K562 (cell line): ENCODE measurements at regions not wholly inside any gene's neighbourhood (a gene's known extent, or its start where the extent isn't known, plus 50 kb on each side); places are given as distances from the start of the nearest gene placed in this dataset.
A peak's percentile ranks its signal among the peaks of the same experiment; 100 is the strongest.

Source experiments
- ATAC-seq: fragments of 200-7000 bp; cut with Tn5 transposase; 3 replicates; pipeline ENCODE4 v1.9.1; 2020; ENCODE audit warnings: moderate library complexity
- BruUV-seq: library from RNA; stranded (reverse); fragments of 400-500 nt; replicated peaks from 2 replicates; lab custom pipeline; 2021; lab: Mats Ljungman, UMichigan
- CTCF ChIA-PET: fragments of 300-600 bp; formaldehyde crosslinking; extraction: SDS; loops from one replicate; lab custom pipeline; 2021; ENCODE audit warnings: low intra/inter-chr PET ratio; lab: Yijun Ruan, JAX
- POLR2A ChIA-PET: fragments of 300-600, 350-650 bp; sonication (Branson Sonifier 250); formaldehyde crosslinking; extraction: SDS; loops from one replicate; lab custom pipeline; 2021; ENCODE audit warnings: antibody characterized with exemption, inconsistent platforms; lab: Yijun Ruan, JAX
- DNase-seq, 4 experiments: peaks; one replicate each; pipeline versions ENCODE4 v3.0.0 to v3.0.0-alpha.2; 2011 to 2018; ENCODE audit warnings: low spot score in 3 of 4, mixed read lengths in 3 of 4; ENCODE audit errors: extremely low read depth in 1 of 4
- FAIRE-seq: peaks from 2 replicates; lab custom pipeline; 2011; peaks lifted over from hg19 to GRCh38; lab: Jason Lieb, UNC
- H2AFZ ChIP-seq: 2 replicates; pipeline ENCODE4 v1.6.0; 2011; ENCODE audit warnings: low read depth, low read length, control low read depth, inconsistent platforms
- H3K27ac ChIP-seq: fragments of 200-600 bp; 3 replicates; pipeline ENCODE4 v1.8.0; 2011; ENCODE audit warnings: low read depth, mild to moderate bottlenecking, control low read depth, inconsistent platforms, low read length, moderate library complexity, mixed read lengths; ENCODE audit errors: extremely low read depth
- H3K27me3 ChIP-seq, 2 experiments: fragments of 300-600 bp in 1 of 2; 2 replicates in 1 of 2; 3 replicates in 1 of 2; pipeline versions ENCODE4 v1.6.0 to v1.8.0; 2011; ENCODE audit warnings: inconsistent platforms in 2 of 2, low read length in 2 of 2, mild to moderate bottlenecking in 1 of 2, mixed read lengths in 1 of 2, moderate library complexity in 1 of 2; ENCODE audit not compliant: control insufficient read depth in 2 of 2, insufficient read depth in 2 of 2
- H3K36me3 ChIP-seq: fragments of 300-600 bp; 3 replicates; pipeline ENCODE4 v1.8.0; 2011; ENCODE audit warnings: mild to moderate bottlenecking, low read length, inconsistent platforms; ENCODE audit not compliant: control insufficient read depth, insufficient read depth
- H3K4me1 ChIP-seq, 2 experiments: fragments of 200-600 bp in 1 of 2; replicated peaks in 1 of 2; 2 replicates in 1 of 2; 3 replicates in 1 of 2; pipeline versions ENCODE4 v1.5.1 to v1.8.0; 2011; ENCODE audit warnings: inconsistent platforms in 2 of 2, low read length in 2 of 2, mild to moderate bottlenecking in 1 of 2, mixed read lengths in 1 of 2, moderate library complexity in 1 of 2; ENCODE audit not compliant: control insufficient read depth in 2 of 2, insufficient read depth in 2 of 2
- H3K4me2 ChIP-seq: 2 replicates; pipeline ENCODE4 v1.6.1; 2011; ENCODE audit warnings: low read length, control low read depth, inconsistent platforms, mixed read lengths; ENCODE audit not compliant: insufficient read depth
- H3K4me3 ChIP-seq: fragments of 200-600 bp; sonication (generic), shearing (Covaris generic); 2 replicates; pipeline ENCODE4 v1.5.1; 2016; ENCODE audit warnings: control low read depth, inconsistent platforms
- H3K79me2 ChIP-seq: fragments of 200-600 bp; 3 replicates; pipeline ENCODE4 v1.8.0; 2011; ENCODE audit warnings: low read length, inconsistent platforms; ENCODE audit not compliant: control insufficient read depth, insufficient read depth
- H3K9ac ChIP-seq, 2 experiments: 2 replicates each; pipeline versions ENCODE4 v1.6.0 to v1.6.1; 2011; ENCODE audit warnings: low read depth in 2 of 2, low read length in 2 of 2, control low read depth in 1 of 2, inconsistent platforms in 1 of 2, mild to moderate bottlenecking in 1 of 2, mixed read lengths in 1 of 2; ENCODE audit not compliant: insufficient read depth in 1 of 2
- H3K9me1 ChIP-seq: one replicate; pipeline ENCODE4 v1.6.0; 2011; ENCODE audit warnings: inconsistent platforms, mild to moderate bottlenecking, low read length, moderate library complexity; ENCODE audit not compliant: control insufficient read depth, insufficient read depth
- H3K9me3 ChIP-seq: replicated peaks from 2 replicates; pipeline ENCODE4 v1.5.1; 2011; ENCODE audit warnings: low read depth, low read length, inconsistent platforms; ENCODE audit not compliant: control insufficient read depth, insufficient read depth
- H4K20me1 ChIP-seq: replicated peaks from 2 replicates; pipeline ENCODE4 v1.6.1; 2011; ENCODE audit warnings: low read length, inconsistent platforms, mixed read lengths; ENCODE audit not compliant: control insufficient read depth, insufficient read depth
- COPS2 ChIP-seq: fragments of 450-650 bp; conservative IDR thresholded peaks from 2 replicates; pipeline ENCODE4 v1.6.1; 2016; ENCODE audit warnings: mild to moderate bottlenecking, moderate library complexity
- CREBBP ChIP-seq: IDR thresholded peaks from one replicate; pipeline ENCODE4 v1.6.1; 2012; ENCODE audit warnings: low read depth, mild to moderate bottlenecking, control low read depth, inconsistent platforms, low read length
- ESRRA ChIP-seq: fragments of 450-650 bp; IDR thresholded peaks from 2 replicates; pipeline ENCODE4 v1.6.1; 2014; ENCODE audit warnings: low read depth, mild to moderate bottlenecking, moderate library complexity, borderline replicate concordance
- GABPB2 ChIP-seq: fragments of 250-450 bp; sonication (Bioruptor Pico); conservative IDR thresholded peaks from 2 replicates; pipeline ENCODE4 v1.5.1; 2021; ENCODE audit warnings: mild to moderate bottlenecking
- NBN ChIP-seq: fragments of 450-650 bp; IDR thresholded peaks from 2 replicates; pipeline ENCODE4 v1.6.1; 2016; ENCODE audit warnings: low read depth, mild to moderate bottlenecking
- NFIC ChIP-seq: fragments of 450-650 bp; IDR thresholded peaks from 2 replicates; pipeline ENCODE4 v1.6.1; 2017; ENCODE audit warnings: mild to moderate bottlenecking, inconsistent platforms
- NR2C1 ChIP-seq, 2 experiments: fragments of 450-650 bp; IDR thresholded peaks; 2 replicates each; pipeline ENCODE4 v1.6.1; 2017; ENCODE audit warnings: mild to moderate bottlenecking in 2 of 2, antibody characterized with exemption in 1 of 2, inconsistent platforms in 1 of 2, missing compliant biosample characterization in 1 of 2, missing genetic modification characterization in 1 of 2
- SIRT6 ChIP-seq: IDR thresholded peaks from one replicate; pipeline ENCODE4 v1.6.1; 2012; ENCODE audit warnings: low read depth, mild to moderate bottlenecking, control low read depth, inconsistent platforms, low read length, moderate library complexity
- SMAD2 ChIP-seq: fragments of 150-350 bp; IDR thresholded peaks from 2 replicates; pipeline ENCODE4 v1.6.1; 2014; ENCODE audit warnings: low read depth, mild to moderate bottlenecking, low read length
- SNIP1 ChIP-seq: fragments of 450-650 bp; IDR thresholded peaks from 2 replicates; pipeline ENCODE4 v1.7.1; 2017; ENCODE audit warnings: low read depth, mild to moderate bottlenecking
- SP2 ChIP-seq: IDR thresholded peaks from 2 replicates; pipeline ENCODE4 v1.6.1; 2011; ENCODE audit warnings: mild to moderate bottlenecking, low read depth, low read length, moderate library complexity; ENCODE audit not compliant: poor library complexity, severe bottlenecking; ENCODE audit errors: extremely low read depth
- STAT6 ChIP-seq: sonication (generic); formaldehyde crosslinking; IDR thresholded peaks from 2 replicates; pipeline ENCODE4 v1.8.1; 2023; ENCODE audit warnings: mild to moderate bottlenecking, missing genetic modification reagents
- ZNF23 ChIP-seq: fragments of 250-450 bp; sonication (Bioruptor Pico); IDR thresholded peaks from 2 replicates; pipeline ENCODE4 v1.4.0; 2020; ENCODE audit warnings: mild to moderate bottlenecking
- ZNF3 ChIP-seq: fragments of 250-450 bp; sonication (Bioruptor Pico); IDR thresholded peaks from 2 replicates; pipeline ENCODE4 v1.5.0; 2021; ENCODE audit warnings: mild to moderate bottlenecking, moderate library complexity
- ZNF41 ChIP-seq: fragments of 250-450 bp; sonication (Bioruptor Pico); conservative IDR thresholded peaks from 2 replicates; pipeline ENCODE4 v1.4.0; 2020; ENCODE audit warnings: mild to moderate bottlenecking
- ZNF449 ChIP-seq: fragments of 250-450 bp; sonication (Bioruptor Pico); IDR thresholded peaks from 2 replicates; pipeline ENCODE4 v1.8.0; 2022; ENCODE audit warnings: moderate library complexity, mild to moderate bottlenecking, inconsistent platforms
- ZNF551 ChIP-seq: fragments of 250-450 bp; sonication (Bioruptor Pico); IDR thresholded peaks from 2 replicates; pipeline ENCODE4 v1.5.0; 2021; ENCODE audit warnings: mild to moderate bottlenecking, moderate library complexity
- ZNF76 ChIP-seq: fragments of 250-450 bp; sonication (Bioruptor Pico); IDR thresholded peaks from 2 replicates; pipeline ENCODE4 v1.4.0; 2020; ENCODE audit warnings: mild to moderate bottlenecking, moderate library complexity, borderline replicate concordance
- WGBS: fragments of 100-300 bp; shearing (Covaris generic); methylation state at CpG from one replicate; pipeline ENCODE4 v1.1.6; 2016; ENCODE audit warnings: low coverage, mixed read lengths; ENCODE audit not compliant: insufficient coverage; ENCODE audit errors: missing lambda C conversion rate; 5-methylcytosine and 5-hydroxymethylcytosine counted together
- in situ Hi-C: fragments of 300-500 bp; cut with MboI; formaldehyde crosslinking; loops from 4 replicates; pipeline ENCODE4 v1.15.0; 2018; ENCODE audit warnings: inconsistent platforms, mixed read lengths
- intact Hi-C: fragments of 100-400 bp; cut with micrococcal nuclease; formaldehyde crosslinking; loops from 2 replicates; pipeline ENCODE4 v1.14.2; 2022

DNA sequence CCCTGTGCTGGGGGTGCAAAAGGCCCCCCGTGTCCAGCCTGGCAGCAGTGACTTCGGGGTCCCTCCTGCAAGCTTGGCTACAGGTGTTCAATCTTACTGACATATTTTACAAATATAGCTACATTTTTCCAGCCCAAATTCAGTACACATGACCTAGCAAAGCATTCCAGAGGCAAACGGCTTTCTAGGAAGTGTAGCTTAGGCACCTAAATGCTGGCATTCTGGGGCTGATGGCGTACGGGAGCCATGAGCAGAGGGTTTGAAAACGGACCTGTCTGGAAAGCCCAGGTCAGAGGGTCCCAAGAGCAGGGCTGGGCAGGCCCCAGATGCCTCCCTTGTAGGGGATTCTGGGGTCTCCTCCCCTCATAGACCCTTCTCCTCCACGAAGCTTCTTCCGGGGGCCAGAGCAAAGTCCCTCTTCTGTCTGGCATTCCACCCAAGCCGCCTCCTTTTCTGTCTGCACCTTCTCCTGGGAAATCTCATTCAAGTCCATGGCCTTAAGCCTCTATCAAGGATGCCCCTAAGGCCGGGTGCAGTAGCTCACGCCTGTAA is 63.3 kb upstream of the ASAP2 start:
- no peaks in the 10 kb centered on the region for H3K9me1 ChIP-seq
- FAIRE-seq, result no peak
- intact Hi-C loops, result loop anchor here (2.0 to 10.0 kb wide), 7 partner anchors 25 to 621 kb away; partner anchors contain the start of genes ADAM17, ASAP2, CPSF3 and ITGB1BP1
- H2AFZ ChIP-seq, result peak overlapping the region; percentile 86
- H3K9me3 ChIP-seq, result no peaks in the 10 kb centered on the region
- H4K20me1 ChIP-seq, result no peaks in the 10 kb centered on the region
- CTCF ChIA-PET, result interaction anchor here (0.5 to 3.4 kb wide), 5 partner anchors 113 to 543 kb away, joined by 3 to 29 read pairs (median 3); no protein-coding TSS in a partner anchor
- POLR2A ChIA-PET, result interaction anchor here (0.6 to 1.4 kb wide), 4 partner anchors 19 to 232 kb away, joined by 3 read pairs; no protein-coding TSS in a partner anchor
- H3K27me3 ChIP-seq, result peaks cover 9 to 18% of the 10 kb centered on the region in 2 experiments; a peak in 4 of 5 replicates
- in situ Hi-C loops, result loop anchor here (5.0 kb wide), 1 partner anchor 229 kb away; no protein-coding TSS in a partner anchor
- no peak for DNase-seq
- BruUV-seq, result no TSS peak
- 45% methylated on average over 8 of the region's 11 CpGs for WGBS
- H3K4me3 ChIP-seq, result peak overlapping the region; percentile 5; the same call in 1 of the 2 replicates
- TF ChIP-seq ZNF76 (CRISPR knock-in tag), result no peak
- TF ChIP-seq NR2C1 (IDR thresholded peaks at IDR 0.05), result no peak
- TF ChIP-seq NR2C1 (tag; IDR thresholded peaks at IDR 0.05), result no peak
- TF ChIP-seq ZNF551 (CRISPR knock-in tag), result no peak
- TF ChIP-seq SMAD2, result no peak
- TF ChIP-seq SP2, result no peak
- TF ChIP-seq ZNF3 (CRISPR knock-in tag), result no peak
- TF ChIP-seq COPS2, result no peak
- no peak for TF ChIP-seq NFIC
- no peak for TF ChIP-seq CREBBP
- no peak for TF ChIP-seq NBN
- no peak for TF ChIP-seq ESRRA
- TF ChIP-seq GABPB2 (CRISPR knock-in tag), result no peak
- no peak for TF ChIP-seq ZNF449
- no peak for TF ChIP-seq SNIP1
- no peak for TF ChIP-seq ZNF23 (CRISPR knock-in tag)
- no peak for TF ChIP-seq SIRT6
- TF ChIP-seq ZNF41 (CRISPR knock-in tag), result no peak
- no peak for TF ChIP-seq STAT6 (CRISPR knock-in tag)
- no peak for ATAC-seq
- H3K4me2 ChIP-seq, result peak overlapping the region; percentile 66
- H3K4me1 ChIP-seq, result peaks cover 6 to 31% of the 10 kb centered on the region in 2 experiments; a peak in 4 of 5 replicates
- H3K9ac ChIP-seq, result peak overlapping the region; percentile 30 to 87; a peak in 3 of 4 replicates
- H3K36me3 ChIP-seq, result no peaks in the 10 kb centered on the region
- no peaks in the 10 kb centered on the region for H3K79me2 ChIP-seq
- no peak overlapping the region for H3K27ac ChIP-seq
